ENCODE measurements at regions not wholly inside any gene's neighbourhood (a gene's known extent, or its start where the extent isn't known, plus 50 kb on each side); places are given as distances from the start of the nearest gene placed in this dataset.

DNA sequence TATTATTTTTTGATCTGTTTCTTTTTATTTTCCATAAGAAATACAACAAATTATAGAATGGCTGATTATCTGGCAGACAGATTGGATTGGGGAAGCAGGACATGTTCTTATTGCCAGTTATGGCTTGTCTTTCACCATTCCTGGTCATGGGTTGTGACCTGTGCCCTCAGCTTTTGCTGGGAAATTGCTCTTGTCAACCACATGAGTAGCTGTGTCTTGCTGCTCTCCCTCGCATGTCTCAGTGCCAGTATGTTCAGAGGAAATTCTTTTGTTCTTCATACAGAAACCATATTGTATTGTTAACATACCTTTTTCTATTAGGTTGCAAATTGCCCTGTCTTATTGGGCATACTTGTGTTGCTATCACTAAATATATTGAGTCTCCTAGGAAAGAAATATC lies 344.1 kb downstream of the OSTF1 start:
- TF ChIP-seq TAF1 (IDR thresholded peaks at IDR 0.05; ENCODE audit: low read depth) = no peak
- TF ChIP-seq, protein P1, sequence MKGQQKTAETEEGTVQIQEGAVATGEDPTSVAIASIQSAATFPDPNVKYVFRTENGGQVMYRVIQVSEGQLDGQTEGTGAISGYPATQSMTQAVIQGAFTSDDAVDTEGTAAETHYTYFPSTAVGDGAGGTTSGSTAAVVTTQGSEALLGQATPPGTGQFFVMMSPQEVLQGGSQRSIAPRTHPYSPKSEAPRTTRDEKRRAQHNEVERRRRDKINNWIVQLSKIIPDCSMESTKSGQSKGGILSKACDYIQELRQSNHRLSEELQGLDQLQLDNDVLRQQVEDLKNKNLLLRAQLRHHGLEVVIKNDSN (IDR thresholded peaks at IDR 0.05) = no peak
- no peak for TF ChIP-seq TCF12 (IDR thresholded peaks at IDR 0.05; ENCODE audit: low read depth)
- TF ChIP-seq, protein P2, sequence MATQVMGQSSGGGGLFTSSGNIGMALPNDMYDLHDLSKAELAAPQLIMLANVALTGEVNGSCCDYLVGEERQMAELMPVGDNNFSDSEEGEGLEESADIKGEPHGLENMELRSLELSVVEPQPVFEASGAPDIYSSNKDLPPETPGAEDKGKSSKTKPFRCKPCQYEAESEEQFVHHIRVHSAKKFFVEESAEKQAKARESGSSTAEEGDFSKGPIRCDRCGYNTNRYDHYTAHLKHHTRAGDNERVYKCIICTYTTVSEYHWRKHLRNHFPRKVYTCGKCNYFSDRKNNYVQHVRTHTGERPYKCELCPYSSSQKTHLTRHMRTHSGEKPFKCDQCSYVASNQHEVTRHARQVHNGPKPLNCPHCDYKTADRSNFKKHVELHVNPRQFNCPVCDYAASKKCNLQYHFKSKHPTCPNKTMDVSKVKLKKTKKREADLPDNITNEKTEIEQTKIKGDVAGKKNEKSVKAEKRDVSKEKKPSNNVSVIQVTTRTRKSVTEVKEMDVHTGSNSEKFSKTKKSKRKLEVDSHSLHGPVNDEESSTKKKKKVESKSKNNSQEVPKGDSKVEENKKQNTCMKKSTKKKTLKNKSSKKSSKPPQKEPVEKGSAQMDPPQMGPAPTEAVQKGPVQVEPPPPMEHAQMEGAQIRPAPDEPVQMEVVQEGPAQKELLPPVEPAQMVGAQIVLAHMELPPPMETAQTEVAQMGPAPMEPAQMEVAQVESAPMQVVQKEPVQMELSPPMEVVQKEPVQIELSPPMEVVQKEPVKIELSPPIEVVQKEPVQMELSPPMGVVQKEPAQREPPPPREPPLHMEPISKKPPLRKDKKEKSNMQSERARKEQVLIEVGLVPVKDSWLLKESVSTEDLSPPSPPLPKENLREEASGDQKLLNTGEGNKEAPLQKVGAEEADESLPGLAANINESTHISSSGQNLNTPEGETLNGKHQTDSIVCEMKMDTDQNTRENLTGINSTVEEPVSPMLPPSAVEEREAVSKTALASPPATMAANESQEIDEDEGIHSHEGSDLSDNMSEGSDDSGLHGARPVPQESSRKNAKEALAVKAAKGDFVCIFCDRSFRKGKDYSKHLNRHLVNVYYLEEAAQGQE (IDR thresholded peaks at IDR 0.05; ENCODE audit: low read depth) = no peak
- no peak for TF ChIP-seq EGR1 (IDR thresholded peaks at IDR 0.05)
- no peak for TF ChIP-seq CEBPB (IDR thresholded peaks at IDR 0.05)
- no peak for TF ChIP-seq CREB1 (IDR thresholded peaks at IDR 0.05; ENCODE audit: low read depth)
- no peak for TF ChIP-seq YY1 (IDR thresholded peaks at IDR 0.05; ENCODE audit: low read depth)
- no peak for TF ChIP-seq ZBTB7A (IDR thresholded peaks at IDR 0.05; ENCODE audit: low read depth)
- no peak for TF ChIP-seq TEAD4 (IDR thresholded peaks at IDR 0.05)
- TF ChIP-seq, protein P3, sequence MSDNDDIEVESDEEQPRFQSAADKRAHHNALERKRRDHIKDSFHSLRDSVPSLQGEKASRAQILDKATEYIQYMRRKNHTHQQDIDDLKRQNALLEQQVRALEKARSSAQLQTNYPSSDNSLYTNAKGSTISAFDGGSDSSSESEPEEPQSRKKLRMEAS (IDR thresholded peaks at IDR 0.05) = no peak
- TF ChIP-seq EP300 (IDR thresholded peaks at IDR 0.05; ENCODE audit: borderline replicate concordance) = no peak
- TF ChIP-seq NFIC (IDR thresholded peaks at IDR 0.05) = no peak
- no peak for TF ChIP-seq FOXM1 (IDR thresholded peaks at IDR 0.05; ENCODE audit: borderline replicate concordance, low read depth)
- TF ChIP-seq RAD21 (IDR thresholded peaks at IDR 0.05; ENCODE audit: low read depth) = no peak

DNA sequence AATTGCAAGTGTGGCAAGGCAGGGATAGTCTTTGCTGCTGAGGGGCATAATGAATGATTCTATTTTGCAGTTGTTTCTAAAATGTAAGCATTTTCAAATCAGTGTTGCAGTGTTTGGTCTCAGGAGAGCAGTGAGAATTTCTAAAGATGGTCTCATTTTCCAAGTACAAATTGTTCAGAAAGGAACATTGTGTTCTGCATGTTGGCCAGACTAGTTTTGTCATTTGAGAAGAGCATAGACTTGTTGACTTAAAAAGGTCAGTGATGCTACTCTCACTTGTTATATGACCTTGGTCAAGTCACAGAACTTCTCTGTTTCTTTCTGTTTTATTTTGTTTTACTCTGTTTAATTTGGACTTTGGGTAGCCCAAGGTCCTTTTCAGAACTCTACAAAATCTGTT lies 344.6 kb downstream of the OSTF1 start:
- TF ChIP-seq, protein P2 (IDR thresholded peaks at IDR 0.05; ENCODE audit: low read depth) = no peak
- TF ChIP-seq EGR1 (IDR thresholded peaks at IDR 0.05) (no peak), CEBPB (IDR thresholded peaks at IDR 0.05) (no peak), FOXM1 (IDR thresholded peaks at IDR 0.05; ENCODE audit: borderline replicate concordance, low read depth) (no peak), RAD21 (IDR thresholded peaks at IDR 0.05; ENCODE audit: low read depth) (no peak), TAF1 (IDR thresholded peaks at IDR 0.05; ENCODE audit: low read depth) (no peak), ZBTB7A (IDR thresholded peaks at IDR 0.05; ENCODE audit: low read depth) (no peak), TEAD4 (IDR thresholded peaks at IDR 0.05) (no peak), YY1 (IDR thresholded peaks at IDR 0.05; ENCODE audit: low read depth) (no peak), EP300 (IDR thresholded peaks at IDR 0.05; ENCODE audit: borderline replicate concordance) (no peak), NFIC (IDR thresholded peaks at IDR 0.05) (no peak), TCF12 (IDR thresholded peaks at IDR 0.05; ENCODE audit: low read depth) (no peak), CREB1 (IDR thresholded peaks at IDR 0.05; ENCODE audit: low read depth) (no peak)
- TF ChIP-seq, protein P3 (IDR thresholded peaks at IDR 0.05) = no peak
- TF ChIP-seq, protein P1 (IDR thresholded peaks at IDR 0.05) = no peak

DNA sequence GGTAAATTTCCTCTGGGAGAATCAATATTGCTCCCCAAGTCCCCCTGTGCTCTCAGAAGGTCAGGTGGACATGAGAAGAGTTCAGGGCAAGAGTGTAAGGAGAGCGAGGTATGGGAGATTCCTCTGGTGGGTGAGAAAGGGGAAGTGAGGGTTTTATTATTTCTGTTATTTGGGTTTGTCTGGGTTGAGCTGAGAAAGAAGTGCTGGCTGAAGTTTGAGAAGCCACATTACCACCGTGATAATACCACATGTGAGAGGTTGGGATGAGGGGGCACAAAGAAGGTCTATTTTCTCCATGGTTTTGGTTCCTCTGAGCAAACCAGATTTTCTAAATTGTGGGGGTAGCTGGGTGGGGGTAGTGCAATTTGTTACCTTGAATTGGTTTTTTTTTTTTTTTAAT lies 350.4 kb downstream of the OSTF1 start:
- no peak for TF ChIP-seq RAD21 (IDR thresholded peaks at IDR 0.05; ENCODE audit: low read depth)
- no peak for TF ChIP-seq NFIC (IDR thresholded peaks at IDR 0.05)
- TF ChIP-seq YY1 (IDR thresholded peaks at IDR 0.05; ENCODE audit: low read depth) = no peak
- TF ChIP-seq TAF1 (IDR thresholded peaks at IDR 0.05; ENCODE audit: low read depth) = no peak
- no peak for TF ChIP-seq CREB1 (IDR thresholded peaks at IDR 0.05; ENCODE audit: low read depth)
- no peak for TF ChIP-seq EP300 (IDR thresholded peaks at IDR 0.05; ENCODE audit: borderline replicate concordance)
- TF ChIP-seq FOXM1 (IDR thresholded peaks at IDR 0.05; ENCODE audit: borderline replicate concordance, low read depth) = no peak
- TF ChIP-seq CEBPB (IDR thresholded peaks at IDR 0.05) = no peak
- no peak for TF ChIP-seq TEAD4 (IDR thresholded peaks at IDR 0.05)
- TF ChIP-seq, protein P1 (IDR thresholded peaks at IDR 0.05) = no peak
- no peak for TF ChIP-seq ZBTB7A (IDR thresholded peaks at IDR 0.05; ENCODE audit: low read depth)
- TF ChIP-seq, protein P3 (IDR thresholded peaks at IDR 0.05) = no peak
- no peak for TF ChIP-seq EGR1 (IDR thresholded peaks at IDR 0.05)

DNA sequence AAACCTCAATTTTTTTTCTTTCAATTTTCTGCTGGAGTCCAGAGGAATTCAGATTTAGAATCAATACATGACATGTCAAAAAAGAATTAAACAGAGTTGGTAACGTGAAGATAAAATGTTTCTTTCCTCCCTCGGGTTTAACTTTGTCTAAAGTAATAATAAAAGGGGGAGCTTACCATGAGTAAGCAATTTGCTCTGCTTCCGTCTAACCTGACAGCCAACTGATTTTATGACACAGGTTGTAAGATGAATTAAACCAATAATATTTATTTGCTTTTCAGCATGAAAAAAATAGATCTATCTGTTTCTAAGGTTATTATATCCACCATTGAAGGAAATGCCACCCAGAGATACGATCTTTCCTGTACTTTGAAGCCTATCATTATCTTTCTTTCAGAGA lies 352.6 kb downstream of the OSTF1 start:
- TF ChIP-seq TCF12 (IDR thresholded peaks at IDR 0.05; ENCODE audit: low read depth) (no peak), RAD21 (IDR thresholded peaks at IDR 0.05; ENCODE audit: low read depth) (no peak), EGR1 (IDR thresholded peaks at IDR 0.05) (no peak)

DNA sequence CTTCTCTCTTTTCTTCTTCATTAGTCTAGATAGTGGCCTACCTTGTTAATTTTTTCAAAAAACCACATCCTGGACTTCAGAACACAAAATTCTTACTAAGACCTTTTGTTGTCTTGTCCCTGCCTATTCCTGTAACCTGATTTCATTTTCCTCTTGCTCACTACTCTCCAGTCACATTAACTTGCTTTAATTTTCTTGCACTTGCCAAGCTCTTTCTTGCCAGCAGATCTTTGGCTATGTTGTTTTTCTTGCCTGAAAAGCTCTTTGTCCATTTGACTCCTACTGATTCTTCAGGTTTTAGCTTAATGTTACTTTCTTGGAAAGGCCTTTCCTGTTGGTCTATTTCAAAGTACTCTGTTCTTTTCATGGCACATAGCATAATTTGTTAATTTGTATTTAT lies 356.8 kb downstream of the OSTF1 start:
- TF ChIP-seq, protein P2 (IDR thresholded peaks at IDR 0.05; ENCODE audit: low read depth) = no peak
- TF ChIP-seq CREB1 (IDR thresholded peaks at IDR 0.05; ENCODE audit: low read depth) = no peak
- TF ChIP-seq TCF12 (IDR thresholded peaks at IDR 0.05; ENCODE audit: low read depth) = no peak
- no peak for TF ChIP-seq FOXM1 (IDR thresholded peaks at IDR 0.05; ENCODE audit: borderline replicate concordance, low read depth)
- no peak for TF ChIP-seq TEAD4 (IDR thresholded peaks at IDR 0.05)
- TF ChIP-seq RAD21 (IDR thresholded peaks at IDR 0.05; ENCODE audit: low read depth) = no peak
- no peak for TF ChIP-seq YY1 (IDR thresholded peaks at IDR 0.05; ENCODE audit: low read depth)
- TF ChIP-seq EGR1 (IDR thresholded peaks at IDR 0.05) = no peak
- TF ChIP-seq CEBPB (IDR thresholded peaks at IDR 0.05) = no peak
- no peak for TF ChIP-seq NFIC (IDR thresholded peaks at IDR 0.05)
- TF ChIP-seq TAF1 (IDR thresholded peaks at IDR 0.05; ENCODE audit: low read depth) = no peak
- TF ChIP-seq EP300 (IDR thresholded peaks at IDR 0.05; ENCODE audit: borderline replicate concordance) = no peak
- TF ChIP-seq ZBTB7A (IDR thresholded peaks at IDR 0.05; ENCODE audit: low read depth) = no peak
- TF ChIP-seq, protein P3 (IDR thresholded peaks at IDR 0.05) = no peak

Data from Ishikawa (cell line).